BLaER1 treated with 17β-estradiol and CSF1 and Interleukin-3, amounts not matched to agents 10 nM and 100 nM (cell line): ENCODE measurements at regions not wholly inside any gene's neighbourhood (a gene's known extent, or its start where the extent isn't known, plus 50 kb on each side); places are given as distances from the start of the nearest gene placed in this dataset.

Experiments
- H3K27ac ChIP-seq, 11 experiments: shearing (Covaris generic); formaldehyde crosslinking; 2 replicates each; pipeline ENCODE4 v1.8.1; 2022
- H3K27me3 ChIP-seq, 11 experiments: shearing (Covaris generic); formaldehyde crosslinking; 2 replicates each; pipeline ENCODE4 v1.8.1; 2022
- H3K36me3 ChIP-seq, 11 experiments: shearing (Covaris generic); formaldehyde crosslinking; 2 replicates each; pipeline ENCODE4 v1.8.1; 2022
- H3K4me1 ChIP-seq, 10 experiments: shearing (Covaris generic); formaldehyde crosslinking; 2 replicates each; pipeline ENCODE4 v1.8.1; 2022
- H3K4me2 ChIP-seq, 11 experiments: shearing (Covaris generic); formaldehyde crosslinking; 2 replicates each; pipeline ENCODE4 v1.8.1; 2022
- H3K4me3 ChIP-seq, 10 experiments: shearing (Covaris generic); formaldehyde crosslinking; 2 replicates each; pipeline ENCODE4 v1.8.1; 2022
- H3K9ac ChIP-seq, 11 experiments: shearing (Covaris generic); formaldehyde crosslinking; 2 replicates each; pipeline ENCODE4 v1.8.1; 2022
- H3K9me3 ChIP-seq, 11 experiments: shearing (Covaris generic); formaldehyde crosslinking; replicated peaks in 1 of 11; 2 replicates each; pipeline ENCODE4 v1.8.1; 2022
- H4K20me1 ChIP-seq, 11 experiments: shearing (Covaris generic); formaldehyde crosslinking; 2 replicates each; pipeline ENCODE4 v1.8.1; 2022
- Cebpa-rat ChIP-seq, 11 experiments: shearing (Covaris generic); IDR thresholded peaks; 2 replicates each; pipeline ENCODE4 v1.8.1; 2022

GRCh38 chr19:29088761-29089160, 124.2 kb downstream of the UQCRFS1 start:
- no peak overlapping the region for H3K4me2 ChIP-seq
- no peaks in the 10 kb centered on the region for H3K4me1 ChIP-seq
- H3K9me3 ChIP-seq, result peaks cover 0 to 6% (median 0%) of the 10 kb centered on the region in 11 experiments; a peak in 3 of 22 replicates
- H3K4me3 ChIP-seq, result no peak overlapping the region
- H3K27ac ChIP-seq, result no peak overlapping the region
- H4K20me1 ChIP-seq, result no peaks in the 10 kb centered on the region
- TF ChIP-seq Cebpa-rat (IDR thresholded peaks at IDR 0.05), result no peak
- H3K27me3 ChIP-seq, result no peaks in the 10 kb centered on the region
- no peaks in the 10 kb centered on the region for H3K36me3 ChIP-seq
- H3K9ac ChIP-seq, result no peak overlapping the region

- Histone ChIP-seq H3K27ac (no peak overlapping the region), H3K36me3 (no peaks in the 10 kb centered on the region), H4K20me1 (no peaks in the 10 kb centered on the region), H3K4me2 (no peak overlapping the region), H3K9me3 (no peaks in the 10 kb centered on the region), H3K27me3 (no peaks in the 10 kb centered on the region), H3K4me1 (no peaks in the 10 kb centered on the region), H3K4me3 (no peak overlapping the region), H3K9ac (no peak overlapping the region)
- TF ChIP-seq Cebpa-rat (IDR thresholded peaks at IDR 0.05), result no peak
These were observed 126.3 kb downstream of the UQCRFS1 start for GRCh38 chr19:29086646-29087045.

GRCh38 chr19:29086182-29086581, 126.8 kb downstream of the UQCRFS1 start:
- no peak overlapping the region for H3K4me2 ChIP-seq
- no peaks in the 10 kb centered on the region for H4K20me1 ChIP-seq
- H3K9ac ChIP-seq, result no peak overlapping the region
- H3K27me3 ChIP-seq, result no peaks in the 10 kb centered on the region
- no peak overlapping the region for H3K4me3 ChIP-seq
- no peaks in the 10 kb centered on the region for H3K36me3 ChIP-seq
- H3K4me1 ChIP-seq, result no peaks in the 10 kb centered on the region
- TF ChIP-seq Cebpa-rat (IDR thresholded peaks at IDR 0.05), result no peak
- H3K9me3 ChIP-seq, result no peaks in the 10 kb centered on the region
- no peak overlapping the region for H3K27ac ChIP-seq

- Histone ChIP-seq H3K4me1 (peaks cover 0 to 4% (median 0%) of the 10 kb centered on the region in 10 experiments; a peak in 2 of 20 replicates), H3K4me3 (no peak overlapping the region), H3K27ac (no peak overlapping the region), H3K4me2 (no peak overlapping the region), H3K36me3 (no peaks in the 10 kb centered on the region), H4K20me1 (no peaks in the 10 kb centered on the region), H3K9me3 (no peaks in the 10 kb centered on the region), H3K9ac (no peak overlapping the region), H3K27me3 (no peaks in the 10 kb centered on the region)
- TF ChIP-seq Cebpa-rat (IDR thresholded peaks at IDR 0.05), result no peak
These were observed 127.3 kb downstream of the UQCRFS1 start for GRCh38 chr19:29085630-29086029.

GRCh38 chr19:29085206-29085605, 127.7 kb downstream of the UQCRFS1 start:
- no peak for TF ChIP-seq Cebpa-rat (IDR thresholded peaks at IDR 0.05)
- no peaks in the 10 kb centered on the region for H3K36me3 ChIP-seq
- H3K9ac ChIP-seq, result no peak overlapping the region
- H4K20me1 ChIP-seq, result no peaks in the 10 kb centered on the region; a peak in 1 of 22 replicates
- no peak overlapping the region for H3K4me2 ChIP-seq
- no peak overlapping the region for H3K27ac ChIP-seq
- H3K27me3 ChIP-seq, result no peaks in the 10 kb centered on the region
- H3K9me3 ChIP-seq, result no peaks in the 10 kb centered on the region
- no peak overlapping the region for H3K4me3 ChIP-seq
- H3K4me1 ChIP-seq, result peaks cover 0 to 6% (median 0%) of the 10 kb centered on the region in 10 experiments; a peak in 2 of 20 replicates

- Histone ChIP-seq H3K9me3 (no peaks in the 10 kb centered on the region), H3K36me3 (no peaks in the 10 kb centered on the region), H3K27ac (no peak overlapping the region), H3K4me2 (no peak overlapping the region), H3K4me1 (peaks cover 0 to 6% (median 0%) of the 10 kb centered on the region in 10 experiments; a peak in 2 of 20 replicates), H3K9ac (no peak overlapping the region), H4K20me1 (no peaks in the 10 kb centered on the region; a peak in 1 of 22 replicates), H3K27me3 (no peaks in the 10 kb centered on the region), H3K4me3 (no peak overlapping the region)
- no peak for TF ChIP-seq Cebpa-rat (IDR thresholded peaks at IDR 0.05)
These were observed 128.7 kb downstream of the UQCRFS1 start for GRCh38 chr19:29084266-29084665.

- H4K20me1 ChIP-seq, result no peaks in the 10 kb centered on the region; a peak in 1 of 22 replicates
- no peak overlapping the region for H3K4me2 ChIP-seq
- no peaks in the 10 kb centered on the region for H3K9me3 ChIP-seq
- H3K36me3 ChIP-seq, result no peaks in the 10 kb centered on the region
- H3K9ac ChIP-seq, result no peak overlapping the region
- no peak overlapping the region for H3K4me3 ChIP-seq
- H3K27ac ChIP-seq, result no peak overlapping the region
- no peaks in the 10 kb centered on the region for H3K27me3 ChIP-seq
- peaks cover 0 to 6% (median 0%) of the 10 kb centered on the region in 10 experiments; a peak in 2 of 20 replicates for H3K4me1 ChIP-seq
- no peak for TF ChIP-seq Cebpa-rat (IDR thresholded peaks at IDR 0.05)
These were observed 129.1 kb downstream of the UQCRFS1 start for GRCh38 chr19:29083863-29084262.

DNA sequence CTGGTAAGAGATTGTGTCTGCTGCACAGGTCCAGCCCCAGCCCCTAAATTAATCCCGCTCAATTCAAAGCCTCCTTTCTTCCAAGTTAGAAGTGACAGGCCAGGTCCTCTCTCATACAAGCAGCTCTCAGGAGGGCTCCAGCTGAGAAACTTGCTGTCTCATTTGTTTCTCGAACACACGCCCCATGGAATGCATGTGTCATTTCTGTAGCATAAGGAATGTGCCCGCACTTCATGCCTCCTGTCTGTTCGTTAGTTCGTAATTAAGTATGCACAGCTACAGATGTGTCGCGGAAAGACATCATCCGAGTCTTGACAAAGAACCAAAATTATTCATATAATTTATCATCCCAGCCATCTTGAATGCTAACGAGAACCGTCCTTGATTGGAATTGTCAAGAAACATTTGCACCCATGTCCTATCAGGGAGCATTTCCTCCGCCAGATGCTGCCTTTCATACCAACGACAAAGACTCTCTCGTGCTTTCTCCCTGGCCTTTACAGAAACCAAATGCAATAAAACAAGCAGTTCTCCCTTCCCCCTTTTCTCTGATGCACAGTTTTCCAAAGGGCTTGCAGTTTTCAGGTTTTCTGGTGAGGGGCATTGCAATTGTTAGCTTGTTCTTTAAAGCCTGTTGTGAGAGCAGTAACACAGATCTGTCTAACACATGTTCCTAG, 133.5 kb downstream of the UQCRFS1 start:
- no peak for TF ChIP-seq Cebpa-rat (IDR thresholded peaks at IDR 0.05)
- no peaks in the 10 kb centered on the region for H3K27me3 ChIP-seq
- no peak overlapping the region for H3K9ac ChIP-seq
- H3K36me3 ChIP-seq, result no peaks in the 10 kb centered on the region
- no peak overlapping the region for H3K4me2 ChIP-seq
- H4K20me1 ChIP-seq, result no peaks in the 10 kb centered on the region; a peak in 1 of 22 replicates
- no peak overlapping the region for H3K4me3 ChIP-seq
- H3K4me1 ChIP-seq, result peaks cover 0 to 6% (median 0%) of the 10 kb centered on the region in 10 experiments; a peak in 2 of 20 replicates
- H3K27ac ChIP-seq, result no peak overlapping the region
- H3K9me3 ChIP-seq, result no peaks in the 10 kb centered on the region

DNA sequence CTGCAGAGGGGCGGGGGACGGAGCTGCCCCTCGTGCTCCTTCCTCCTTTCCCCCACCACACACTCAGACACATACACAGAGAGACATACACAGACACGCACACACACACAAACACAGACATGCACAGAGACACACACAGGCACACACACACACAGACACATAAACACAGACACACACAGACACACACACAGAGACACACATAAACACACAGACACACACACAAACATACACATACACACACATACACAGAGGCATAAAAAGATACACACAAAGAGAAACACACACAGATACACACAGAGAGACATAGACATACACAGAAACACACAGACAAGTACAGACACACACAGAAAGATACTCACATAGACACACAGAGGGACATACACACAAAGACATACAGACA, 136.0 kb downstream of the UQCRFS1 start:
- no peak overlapping the region for H3K4me2 ChIP-seq
- H3K4me1 ChIP-seq, result peaks cover 0 to 6% (median 0%) of the 10 kb centered on the region in 10 experiments; a peak in 2 of 20 replicates
- no peak overlapping the region for H3K4me3 ChIP-seq
- no peak for TF ChIP-seq Cebpa-rat (IDR thresholded peaks at IDR 0.05)
- no peaks in the 10 kb centered on the region for H3K36me3 ChIP-seq
- H3K27ac ChIP-seq, result no peak overlapping the region
- H3K9me3 ChIP-seq, result no peaks in the 10 kb centered on the region
- H4K20me1 ChIP-seq, result no peaks in the 10 kb centered on the region; a peak in 1 of 22 replicates
- no peaks in the 10 kb centered on the region for H3K27me3 ChIP-seq
- H3K9ac ChIP-seq, result no peak overlapping the region

GRCh38 chr19:29076161-29076560, 136.8 kb downstream of the UQCRFS1 start:
- H3K27ac ChIP-seq, result no peak overlapping the region
- H3K27me3 ChIP-seq, result no peaks in the 10 kb centered on the region
- H3K36me3 ChIP-seq, result no peaks in the 10 kb centered on the region
- no peak overlapping the region for H3K9ac ChIP-seq
- no peak overlapping the region for H3K4me2 ChIP-seq
- H4K20me1 ChIP-seq, result no peaks in the 10 kb centered on the region; a peak in 1 of 22 replicates
- H3K4me1 ChIP-seq, result peaks cover 0 to 6% (median 0%) of the 10 kb centered on the region in 10 experiments; a peak in 2 of 20 replicates
- H3K9me3 ChIP-seq, result no peaks in the 10 kb centered on the region
- TF ChIP-seq Cebpa-rat (IDR thresholded peaks at IDR 0.05), result no peak
- no peak overlapping the region for H3K4me3 ChIP-seq
